IPS-18a (cell line): ENCODE measurements at regions not wholly inside any gene's neighbourhood (a gene's known extent, or its start where the extent isn't known, plus 50 kb on each side); places are given as distances from the start of the nearest gene placed in this dataset.
"Not testable (repeated sequence)": the region's sequence is repeated elsewhere in the genome, so short reads cannot be mapped to it uniquely, and the experiment has no call there.

ENCODE experiments used
- H3K27ac ChIP-seq: one replicate; pipeline ENCODE4 v1.5.1; 2013; ENCODE audit warnings: low read length
- H3K27me3 ChIP-seq: one replicate; pipeline ENCODE4 v1.6.1; 2013; ENCODE audit warnings: mild to moderate bottlenecking, low read length; ENCODE audit not compliant: control insufficient read depth, insufficient read depth
- H3K36me3 ChIP-seq: one replicate; pipeline ENCODE4 v1.6.1; 2013; ENCODE audit warnings: low read depth, low read length; ENCODE audit not compliant: control insufficient read depth
- H3K4me1 ChIP-seq: one replicate; pipeline ENCODE4 v1.6.1; 2013; ENCODE audit warnings: low read depth, low read length; ENCODE audit not compliant: control insufficient read depth
- H3K4me3 ChIP-seq: one replicate; pipeline ENCODE4 v1.5.1; 2013; ENCODE audit warnings: low read length
- H3K9ac ChIP-seq: one replicate; pipeline ENCODE4 v1.6.1; 2013; ENCODE audit warnings: mild to moderate bottlenecking, low read length, moderate library complexity
- H3K9me3 ChIP-seq: one replicate; pipeline ENCODE4 v1.6.1; 2013; ENCODE audit warnings: low read depth, low read length; ENCODE audit not compliant: control insufficient read depth

- Histone ChIP-seq H3K9me3 (no peaks in the 10 kb centered on the region), H3K4me3 (no peak overlapping the region), H3K9ac (no peak overlapping the region), H3K36me3 (no peaks in the 10 kb centered on the region), H3K27me3 (no peaks in the 10 kb centered on the region), H3K4me1 (peaks cover 5% of the 10 kb centered on the region), H3K27ac (no peak overlapping the region)
These were observed 78.4 kb upstream of the PPM1H start for GRCh38 chr12:63013302-63013701.

GRCh38 chr12:63010698-63011097 lies 75.7 kb upstream of the PPM1H start:
- H3K27ac ChIP-seq: no peak overlapping the region
- no peaks in the 10 kb centered on the region for H3K36me3 ChIP-seq
- H3K4me1 ChIP-seq: no peaks in the 10 kb centered on the region
- H3K4me3 ChIP-seq: no peak overlapping the region
- H3K27me3 ChIP-seq: no peaks in the 10 kb centered on the region
- H3K9ac ChIP-seq: no peak overlapping the region
- no peaks in the 10 kb centered on the region for H3K9me3 ChIP-seq

- H3K27me3 ChIP-seq: no peaks in the 10 kb centered on the region
- no peaks in the 10 kb centered on the region for H3K4me1 ChIP-seq
- H3K36me3 ChIP-seq: no peaks in the 10 kb centered on the region
- no peaks in the 10 kb centered on the region for H3K9me3 ChIP-seq
- H3K4me3 ChIP-seq: no peak overlapping the region
- H3K9ac ChIP-seq: no peak overlapping the region
- H3K27ac ChIP-seq: no peak overlapping the region
These were observed 73.4 kb upstream of the PPM1H start for GRCh38 chr12:63008372-63008771.

DNA sequence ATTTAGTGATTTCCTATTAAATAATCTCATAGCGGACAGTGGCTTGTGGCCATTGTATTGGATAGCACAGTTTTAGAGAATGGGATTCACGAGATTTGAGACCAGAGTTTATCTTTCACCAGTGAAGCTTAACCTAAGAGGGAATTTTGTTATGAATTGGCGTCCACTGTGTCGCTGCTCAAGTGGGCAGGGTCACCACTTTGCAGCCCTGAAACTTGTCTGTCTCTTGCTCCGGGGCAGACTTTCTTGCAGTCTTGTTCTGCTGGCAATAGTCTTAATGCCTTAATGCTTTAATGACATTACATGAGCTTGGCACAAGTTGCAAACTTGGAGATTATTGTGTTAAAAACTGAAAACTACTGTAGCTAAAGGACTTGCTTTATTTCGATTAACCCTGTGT lies 72.8 kb upstream of the PPM1H start:
- no peak overlapping the region for H3K9ac ChIP-seq
- H3K27me3 ChIP-seq: no peaks in the 10 kb centered on the region
- no peaks in the 10 kb centered on the region for H3K4me1 ChIP-seq
- no peak overlapping the region for H3K27ac ChIP-seq
- no peaks in the 10 kb centered on the region for H3K9me3 ChIP-seq
- H3K4me3 ChIP-seq: no peak overlapping the region
- H3K36me3 ChIP-seq: no peaks in the 10 kb centered on the region

- Histone ChIP-seq H3K36me3 (no peaks in the 10 kb centered on the region), H3K4me1 (no peaks in the 10 kb centered on the region), H3K27ac (no peak overlapping the region), H3K27me3 (no peaks in the 10 kb centered on the region), H3K9ac (no peak overlapping the region), H3K4me3 (no peak overlapping the region), H3K9me3 (no peaks in the 10 kb centered on the region)
These were observed 71.6 kb upstream of the PPM1H start for GRCh38 chr12:63006536-63006935.

- no peaks in the 10 kb centered on the region for H3K27me3 ChIP-seq
- H3K9me3 ChIP-seq: no peaks in the 10 kb centered on the region
- no peaks in the 10 kb centered on the region for H3K4me1 ChIP-seq
These were observed 70.4 kb upstream of the PPM1H start for GRCh38 chr12:63005382-63005781.

GRCh38 chr12:63003223-63003819 lies 68.4 kb upstream of the PPM1H start:
- Histone ChIP-seq H3K4me1 (no peaks in the 10 kb centered on the region), H3K9ac (no peak overlapping the region), H3K27me3 (no peaks in the 10 kb centered on the region)

More at GRCh38 chr12:63005382-63005781, 70.4 kb upstream of the PPM1H start:
- Histone ChIP-seq H3K4me3 (no peak overlapping the region), H3K36me3 (no peaks in the 10 kb centered on the region), H3K9ac (no peak overlapping the region), H3K27ac (no peak overlapping the region)

GRCh38 chr12:63002059-63002458 lies 67.1 kb upstream of the PPM1H start:
- H3K27ac ChIP-seq, H3K4me3 ChIP-seq, H3K9ac ChIP-seq, H3K27me3 ChIP-seq, H3K9me3 ChIP-seq, H3K4me1 ChIP-seq, H3K36me3 ChIP-seq: not testable (repeated sequence)

More at GRCh38 chr12:63003223-63003819, 68.4 kb upstream of the PPM1H start:
- Histone ChIP-seq H3K36me3 (no peaks in the 10 kb centered on the region), H3K9me3 (no peaks in the 10 kb centered on the region), H3K27ac (no peak overlapping the region), H3K4me3 (no peak overlapping the region)

DNA sequence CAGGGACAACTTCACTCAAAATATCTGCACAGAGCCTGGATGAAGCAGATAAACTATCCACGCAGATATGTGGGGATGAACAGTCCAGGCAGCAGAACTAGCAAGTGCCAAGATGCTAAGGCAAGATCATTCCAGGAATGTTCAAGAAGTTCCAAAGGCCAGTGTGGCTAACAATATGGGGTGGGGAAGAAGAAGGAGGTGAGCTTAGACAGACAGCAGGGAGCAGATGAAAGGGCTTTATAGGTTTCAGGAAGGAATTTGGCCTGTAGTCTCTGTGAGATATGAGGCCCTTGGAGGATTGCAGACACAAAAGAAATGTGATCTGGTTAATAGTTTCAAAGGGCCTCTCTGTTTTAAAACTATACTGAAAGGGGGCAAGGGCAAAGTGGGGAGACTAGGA lies 63.5 kb upstream of the PPM1H start:
- Histone ChIP-seq H3K27ac (no peak overlapping the region), H3K36me3 (no peaks in the 10 kb centered on the region), H3K27me3 (no peaks in the 10 kb centered on the region), H3K4me1 (peaks cover 10% of the 10 kb centered on the region), H3K4me3 (no peak overlapping the region), H3K9ac (no peak overlapping the region), H3K9me3 (no peaks in the 10 kb centered on the region)

- Histone ChIP-seq H3K27ac (no peak overlapping the region), H3K4me3 (no peak overlapping the region), H3K4me1 (peaks cover 10% of the 10 kb centered on the region), H3K9me3 (no peaks in the 10 kb centered on the region), H3K27me3 (no peaks in the 10 kb centered on the region), H3K9ac (no peak overlapping the region), H3K36me3 (no peaks in the 10 kb centered on the region)
These were observed 60.1 kb upstream of the PPM1H start for GRCh38 chr12:62995097-62995496.

DNA sequence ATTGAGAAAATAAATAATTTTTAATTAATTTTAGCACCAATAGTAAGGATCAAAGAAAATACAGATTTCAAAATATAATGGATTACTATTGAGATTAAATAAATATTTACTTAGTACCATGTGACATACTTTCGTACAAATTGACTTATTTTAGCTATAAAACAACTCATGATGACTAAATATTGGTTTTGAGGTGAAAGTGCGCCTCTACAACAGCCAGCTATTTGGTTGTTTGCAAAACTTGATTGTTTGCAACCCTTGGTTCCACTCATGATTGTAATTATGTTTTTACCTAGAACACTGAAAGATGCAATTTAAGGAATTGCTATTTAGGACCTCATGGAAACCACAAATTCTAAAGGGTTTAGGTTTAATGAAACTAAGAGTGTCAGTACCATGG lies 51.9 kb upstream of the PPM1H start:
- Histone ChIP-seq H3K27ac (no peak overlapping the region), H3K4me3 (no peak overlapping the region), H3K9me3 (no peaks in the 10 kb centered on the region), H3K4me1 (no peaks in the 10 kb centered on the region), H3K9ac (no peak overlapping the region), H3K36me3 (no peaks in the 10 kb centered on the region), H3K27me3 (no peaks in the 10 kb centered on the region)
